GM12878 (cell line): ENCODE measurements at regions not wholly inside any gene's neighbourhood (a gene's known extent, or its start where the extent isn't known, plus 50 kb on each side); places are given as distances from the start of the nearest gene placed in this dataset.

Experiments
- ATAC-seq: fragments of 200-7000 bp; cut with Tn5 transposase; 3 replicates; pipeline ENCODE4 v1.9.1; 2020; ENCODE audit warnings: mild to moderate bottlenecking, moderate library complexity
- BruUV-seq: library from RNA; stranded (reverse); fragments of 400-500 nt; replicated peaks from 2 replicates; lab custom pipeline; 2021; lab: Mats Ljungman, UMichigan
- CTCF ChIA-PET: fragments of 300-600 bp; sonication (Branson Sonifier 250); formaldehyde crosslinking; extraction: SDS; loops from one replicate; lab custom pipeline; 2021; ENCODE audit warnings: inconsistent platforms; lab: Yijun Ruan, JAX
- POLR2A ChIA-PET: fragments of 350-600 bp; formaldehyde crosslinking; extraction: SDS; loops from one replicate; lab custom pipeline; 2021; ENCODE audit warnings: inconsistent platforms; lab: Charles Lee
- RAD21 ChIA-PET: fragments of 300-600 bp; sonication (Branson Sonifier 250); formaldehyde crosslinking; loops from one replicate; lab custom pipeline; 2023; ENCODE audit warnings: antibody characterized with exemption; ENCODE audit not compliant: unreplicated experiment; lab: Charles Lee
- SMC1A ChIA-PET: fragments of 300-600 bp; sonication (Branson Sonifier 250); formaldehyde crosslinking; loops from one replicate; lab custom pipeline; 2023; ENCODE audit not compliant: unreplicated experiment, uncharacterized antibody; lab: Charles Lee
- DNase-seq: peaks from one replicate; pipeline ENCODE4 v3.0.0-alpha.2; 2011; ENCODE audit warnings: low read depth, low spot score
- FAIRE-seq: peaks from 3 replicates; lab custom pipeline; 2011; peaks lifted over from hg19 to GRCh38; lab: Jason Lieb, UNC
- H2AFZ ChIP-seq: 2 replicates; pipeline ENCODE4 v1.6.0; 2011; ENCODE audit warnings: low read depth, low read length, control low read depth; ENCODE audit not compliant: control insufficient read depth
- H3K27ac ChIP-seq: 2 replicates; pipeline ENCODE4 v1.5.1; 2011; ENCODE audit warnings: control low read depth; ENCODE audit not compliant: control insufficient read depth, insufficient read depth
- H3K27me3 ChIP-seq, 2 experiments: replicated peaks in 1 of 2; 2 replicates each; pipeline versions ENCODE4 v1.6.0 to v1.6.1; 2011; ENCODE audit warnings: low read length in 1 of 2; ENCODE audit not compliant: control insufficient read depth in 2 of 2, insufficient read depth in 2 of 2
- H3K36me3 ChIP-seq, 2 experiments: 2 replicates each; pipeline ENCODE4 v1.5.1; 2011; ENCODE audit warnings: low read length in 1 of 2; ENCODE audit not compliant: control insufficient read depth in 2 of 2, insufficient read depth in 2 of 2
- H3K4me1 ChIP-seq: 2 replicates; pipeline ENCODE4 v1.6.1; 2011; ENCODE audit warnings: mild to moderate bottlenecking, low read length, moderate library complexity, mixed read lengths; ENCODE audit not compliant: control insufficient read depth, insufficient read depth
- H3K4me2 ChIP-seq: 2 replicates; pipeline ENCODE4 v1.6.0; 2011; ENCODE audit warnings: control low read depth; ENCODE audit not compliant: control insufficient read depth, insufficient read depth
- H3K4me3 ChIP-seq: fragments of 200-600 bp; sonication (generic); 2 replicates; pipeline ENCODE4 v1.5.1; 2016
- H3K79me2 ChIP-seq: 2 replicates; pipeline ENCODE4 v1.6.0; 2011; ENCODE audit warnings: low read length; ENCODE audit not compliant: control insufficient read depth, insufficient read depth
- H3K9ac ChIP-seq: 2 replicates; pipeline ENCODE4 v1.8.0; 2011; ENCODE audit warnings: low read length, control low read depth, mixed read lengths; ENCODE audit not compliant: control insufficient read depth, insufficient read depth
- H3K9me3 ChIP-seq: replicated peaks from 3 replicates; pipeline ENCODE4 v1.5.1; 2011; ENCODE audit warnings: mild to moderate bottlenecking, low read length; ENCODE audit not compliant: control insufficient read depth, insufficient read depth
- H4K20me1 ChIP-seq: 2 replicates; pipeline ENCODE4 v1.6.0; 2011; ENCODE audit not compliant: control insufficient read depth, insufficient read depth
- CEBPB ChIP-seq, 2 experiments: fragments of 150-350 bp in 1 of 2; IDR thresholded peaks; 2 replicates each; pipeline ENCODE4 v1.6.1; 2012 to 2014; ENCODE audit warnings: low read depth in 2 of 2, low read length in 2 of 2, borderline replicate concordance in 1 of 2, inconsistent platforms in 1 of 2
- ESRRA ChIP-seq: IDR thresholded peaks from 2 replicates; pipeline ENCODE4 v1.6.1; 2012; ENCODE audit warnings: mild to moderate bottlenecking, low read length, improper control_type of control experiment
- IKZF2 ChIP-seq, 2 experiments: fragments of 450-650 bp; IDR thresholded peaks; 2 replicates each; pipeline ENCODE4 v1.6.1; 2017; ENCODE audit warnings: mild to moderate bottlenecking in 2 of 2, moderate library complexity in 2 of 2
- MAX ChIP-seq: IDR thresholded peaks from 2 replicates; pipeline ENCODE4 v1.6.1; 2012; ENCODE audit warnings: low read depth, low read length, improper control_type of control experiment
- PAX5 ChIP-seq: IDR thresholded peaks from 2 replicates; pipeline ENCODE4 v1.6.1; 2011; ENCODE audit warnings: low read depth, low read length, borderline replicate concordance
- PBX3 ChIP-seq: IDR thresholded peaks from 2 replicates; pipeline ENCODE4 v1.6.1; 2011; ENCODE audit warnings: mild to moderate bottlenecking, low read depth, low read length, moderate library complexity; ENCODE audit not compliant: insufficient replicate concordance
- POLR2AphosphoS2 ChIP-seq: IDR thresholded peaks from 2 replicates; pipeline ENCODE4 v1.6.1; 2011; ENCODE audit warnings: low read depth, mild to moderate bottlenecking, low read length, improper control_type of control experiment, moderate library complexity
- PRDM15 ChIP-seq: fragments of 450-650 bp; formaldehyde crosslinking; IDR thresholded peaks from 2 replicates; pipeline ENCODE4 v1.4.0; 2020; ENCODE audit warnings: mild to moderate bottlenecking, moderate library complexity
- SIN3A ChIP-seq: IDR thresholded peaks from 2 replicates; pipeline ENCODE4 v1.6.1; 2012; ENCODE audit warnings: low read depth, low read length, improper control_type of control experiment
- SRF ChIP-seq, 2 experiments: IDR thresholded peaks; 2 replicates each; pipeline ENCODE4 v1.6.1; 2011; ENCODE audit warnings: low read depth in 2 of 2, low read length in 2 of 2, mild to moderate bottlenecking in 1 of 2, moderate library complexity in 1 of 2
- TCF7 ChIP-seq: IDR thresholded peaks from 2 replicates; pipeline ENCODE4 v1.6.1; 2014; ENCODE audit warnings: antibody characterized with exemption, borderline replicate concordance
- ZNF622 ChIP-seq: fragments of 450-650 bp; IDR thresholded peaks from 2 replicates; pipeline ENCODE4 v1.6.1; 2017; ENCODE audit warnings: mild to moderate bottlenecking, inconsistent platforms
- WGBS: methylation state at CpG from one replicate; pipeline ENCODE4 v1.1.6; 2016; ENCODE audit warnings: low lambda C conversion rate; ENCODE audit not compliant: insufficient replicate concordance, insufficient coverage; ENCODE audit errors: missing lambda C conversion rate; 5-methylcytosine and 5-hydroxymethylcytosine counted together
- in situ Hi-C: fragments of 300-500 bp; cut with MboI; formaldehyde crosslinking; loops from 9 replicates; pipeline ENCODE4 v1.14.3; 2018; ENCODE audit warnings: mixed read lengths
- intact Hi-C: fragments of 100-400 bp; cut with micrococcal nuclease; formaldehyde crosslinking; loops from one replicate; pipeline ENCODE4 v1.14.2; 2022; ENCODE audit not compliant: unreplicated experiment

GRCh38 chr1:189726806-189727205 lies 750.9 kb downstream of the BRINP3 start:
- H3K9me3 ChIP-seq: no peaks in the 10 kb centered on the region
- no peaks in the 10 kb centered on the region for H4K20me1 ChIP-seq
- no peak for DNase-seq
- SMC1A ChIA-PET: no interaction called here
- no peak overlapping the region for H3K4me3 ChIP-seq
- ATAC-seq: no peak
- H3K27me3 ChIP-seq: no peaks in the 10 kb centered on the region
- intact Hi-C loops: no loop called here
- BruUV-seq: no TSS peak
- no peak for TF ChIP-seq MAX
- TF ChIP-seq TCF7: no peak
- no peak for TF ChIP-seq POLR2AphosphoS2
- TF ChIP-seq SIN3A: no peak
- TF ChIP-seq PRDM15 (CRISPR knock-in tag): no peak
- TF ChIP-seq ESRRA: no peak
- no peak for TF ChIP-seq PAX5
- no peak for TF ChIP-seq IKZF2 (IDR thresholded peaks at IDR 0.05)
- no peak for TF ChIP-seq CEBPB (IDR thresholded peaks at IDR 0.05; ENCODE audit: borderline replicate concordance in 1 of 2, low read depth in 2 of 2, low read length in 2 of 2)
- no peak for TF ChIP-seq ZNF622
- TF ChIP-seq SRF (IDR thresholded peaks at IDR 0.05; ENCODE audit: low read depth in 2 of 2, low read length in 2 of 2): no peak
- TF ChIP-seq PBX3: no peak
- TF ChIP-seq, all 136 proteins: peak for 0
- POLR2A ChIA-PET: no interaction called here
- Histone ChIP-seq H3K4me2 (no peak overlapping the region), H3K36me3 (no peaks in the 10 kb centered on the region), H3K27ac (no peak overlapping the region), H3K9ac (no peak overlapping the region), H3K4me1 (no peaks in the 10 kb centered on the region), H3K79me2 (no peaks in the 10 kb centered on the region), H2AFZ (no peak overlapping the region)
- WGBS: 13% methylated on average over 4 of the region's 4 CpGs
- in situ Hi-C loops: no loop called here
- FAIRE-seq: no peak
- CTCF ChIA-PET: no interaction called here
- RAD21 ChIA-PET: no interaction called here
